GM12878 (cell line): ENCODE measurements at regions not wholly inside any gene's neighbourhood (a gene's known extent, or its start where the extent isn't known, plus 50 kb on each side); places are given as distances from the start of the nearest gene placed in this dataset.

Experiments
- ATAC-seq: fragments of 200-7000 bp; cut with Tn5 transposase; 3 replicates; pipeline ENCODE4 v1.9.1; 2020; ENCODE audit warnings: mild to moderate bottlenecking, moderate library complexity
- BruUV-seq: library from RNA; stranded (reverse); fragments of 400-500 nt; replicated peaks from 2 replicates; lab custom pipeline; 2021; lab: Mats Ljungman, UMichigan
- CTCF ChIA-PET: fragments of 300-600 bp; sonication (Branson Sonifier 250); formaldehyde crosslinking; extraction: SDS; loops from one replicate; lab custom pipeline; 2021; ENCODE audit warnings: inconsistent platforms; lab: Yijun Ruan, JAX
- POLR2A ChIA-PET: fragments of 350-600 bp; formaldehyde crosslinking; extraction: SDS; loops from one replicate; lab custom pipeline; 2021; ENCODE audit warnings: inconsistent platforms; lab: Charles Lee
- RAD21 ChIA-PET: fragments of 300-600 bp; sonication (Branson Sonifier 250); formaldehyde crosslinking; loops from one replicate; lab custom pipeline; 2023; ENCODE audit warnings: antibody characterized with exemption; ENCODE audit not compliant: unreplicated experiment; lab: Charles Lee
- SMC1A ChIA-PET: fragments of 300-600 bp; sonication (Branson Sonifier 250); formaldehyde crosslinking; loops from one replicate; lab custom pipeline; 2023; ENCODE audit not compliant: unreplicated experiment, uncharacterized antibody; lab: Charles Lee
- DNase-seq: peaks from one replicate; pipeline ENCODE4 v3.0.0-alpha.2; 2011; ENCODE audit warnings: low read depth, low spot score
- FAIRE-seq: peaks from 3 replicates; lab custom pipeline; 2011; peaks lifted over from hg19 to GRCh38; lab: Jason Lieb, UNC
- H2AFZ ChIP-seq: 2 replicates; pipeline ENCODE4 v1.6.0; 2011; ENCODE audit warnings: low read depth, low read length, control low read depth; ENCODE audit not compliant: control insufficient read depth
- H3K27ac ChIP-seq: 2 replicates; pipeline ENCODE4 v1.5.1; 2011; ENCODE audit warnings: control low read depth; ENCODE audit not compliant: control insufficient read depth, insufficient read depth
- H3K27me3 ChIP-seq, 2 experiments: replicated peaks in 1 of 2; 2 replicates each; pipeline versions ENCODE4 v1.6.0 to v1.6.1; 2011; ENCODE audit warnings: low read length in 1 of 2; ENCODE audit not compliant: control insufficient read depth in 2 of 2, insufficient read depth in 2 of 2
- H3K36me3 ChIP-seq, 2 experiments: 2 replicates each; pipeline ENCODE4 v1.5.1; 2011; ENCODE audit warnings: low read length in 1 of 2; ENCODE audit not compliant: control insufficient read depth in 2 of 2, insufficient read depth in 2 of 2
- H3K4me1 ChIP-seq: 2 replicates; pipeline ENCODE4 v1.6.1; 2011; ENCODE audit warnings: mild to moderate bottlenecking, low read length, moderate library complexity, mixed read lengths; ENCODE audit not compliant: control insufficient read depth, insufficient read depth
- H3K4me2 ChIP-seq: 2 replicates; pipeline ENCODE4 v1.6.0; 2011; ENCODE audit warnings: control low read depth; ENCODE audit not compliant: control insufficient read depth, insufficient read depth
- H3K4me3 ChIP-seq: fragments of 200-600 bp; sonication (generic); 2 replicates; pipeline ENCODE4 v1.5.1; 2016
- H3K79me2 ChIP-seq: 2 replicates; pipeline ENCODE4 v1.6.0; 2011; ENCODE audit warnings: low read length; ENCODE audit not compliant: control insufficient read depth, insufficient read depth
- H3K9ac ChIP-seq: 2 replicates; pipeline ENCODE4 v1.8.0; 2011; ENCODE audit warnings: low read length, control low read depth, mixed read lengths; ENCODE audit not compliant: control insufficient read depth, insufficient read depth
- H3K9me3 ChIP-seq: replicated peaks from 3 replicates; pipeline ENCODE4 v1.5.1; 2011; ENCODE audit warnings: mild to moderate bottlenecking, low read length; ENCODE audit not compliant: control insufficient read depth, insufficient read depth
- H4K20me1 ChIP-seq: 2 replicates; pipeline ENCODE4 v1.6.0; 2011; ENCODE audit not compliant: control insufficient read depth, insufficient read depth
- BCL11A ChIP-seq: IDR thresholded peaks from 2 replicates; pipeline ENCODE4 v1.6.1; 2011; ENCODE audit warnings: low read depth, low read length
- CEBPB ChIP-seq, 2 experiments: fragments of 150-350 bp in 1 of 2; IDR thresholded peaks; 2 replicates each; pipeline ENCODE4 v1.6.1; 2012 to 2014; ENCODE audit warnings: low read depth in 2 of 2, low read length in 2 of 2, borderline replicate concordance in 1 of 2, inconsistent platforms in 1 of 2
- LARP7 ChIP-seq: fragments of 450-650 bp; IDR thresholded peaks from 2 replicates; pipeline ENCODE4 v1.6.1; 2017; ENCODE audit warnings: mild to moderate bottlenecking
- SMAD5 ChIP-seq: IDR thresholded peaks from 2 replicates; pipeline ENCODE4 v1.6.1; 2016; ENCODE audit warnings: antibody characterized with exemption, low read depth
- ZNF24 ChIP-seq: fragments of 450-650 bp; IDR thresholded peaks from 2 replicates; pipeline ENCODE4 v1.6.1; 2017; ENCODE audit warnings: antibody characterized with exemption, mild to moderate bottlenecking
- WGBS: methylation state at CpG from one replicate; pipeline ENCODE4 v1.1.6; 2016; ENCODE audit warnings: low lambda C conversion rate; ENCODE audit not compliant: insufficient replicate concordance, insufficient coverage; ENCODE audit errors: missing lambda C conversion rate; 5-methylcytosine and 5-hydroxymethylcytosine counted together
- in situ Hi-C: fragments of 300-500 bp; cut with MboI; formaldehyde crosslinking; loops from 9 replicates; pipeline ENCODE4 v1.14.3; 2018; ENCODE audit warnings: mixed read lengths
- intact Hi-C: fragments of 100-400 bp; cut with micrococcal nuclease; formaldehyde crosslinking; loops from one replicate; pipeline ENCODE4 v1.14.2; 2022; ENCODE audit not compliant: unreplicated experiment
- TF ChIP-seq, protein P1 (sequence below): fragments of 150-350 bp; IDR thresholded peaks from 2 replicates; pipeline ENCODE4 v1.6.1; 2014; ENCODE audit warnings: mild to moderate bottlenecking, low read depth, low read length
- TF ChIP-seq, protein P2 (sequence below): fragments of 450-650 bp; IDR thresholded peaks from 2 replicates; pipeline ENCODE4 v1.6.1; 2017; ENCODE audit warnings: borderline replicate concordance
- TF ChIP-seq, protein P3 (sequence below): fragments of 450-650 bp; IDR thresholded peaks from 2 replicates; pipeline ENCODE4 v1.6.1; 2014; ENCODE audit warnings: mild to moderate bottlenecking
- TF ChIP-seq, protein P4 (sequence below), 3 experiments: IDR thresholded peaks in 2 of 3; conservative IDR thresholded peaks in 1 of 3; 2 replicates each; pipeline ENCODE4 v1.5.1; 2011; ENCODE audit warnings: low read depth in 3 of 3, low read length in 3 of 3, mild to moderate bottlenecking in 3 of 3, control low read depth in 2 of 3, moderate library complexity in 2 of 3, inconsistent platforms in 1 of 3, mixed read lengths in 1 of 3; ENCODE audit not compliant: control insufficient read depth in 2 of 3, insufficient read depth in 1 of 3; ENCODE audit errors: extremely low read depth in 1 of 3
- TF ChIP-seq, protein P5 (sequence below): fragments of 450-650 bp; IDR thresholded peaks from 2 replicates; pipeline ENCODE4 v1.6.1; 2017; ENCODE audit warnings: mild to moderate bottlenecking, moderate library complexity

DNA sequence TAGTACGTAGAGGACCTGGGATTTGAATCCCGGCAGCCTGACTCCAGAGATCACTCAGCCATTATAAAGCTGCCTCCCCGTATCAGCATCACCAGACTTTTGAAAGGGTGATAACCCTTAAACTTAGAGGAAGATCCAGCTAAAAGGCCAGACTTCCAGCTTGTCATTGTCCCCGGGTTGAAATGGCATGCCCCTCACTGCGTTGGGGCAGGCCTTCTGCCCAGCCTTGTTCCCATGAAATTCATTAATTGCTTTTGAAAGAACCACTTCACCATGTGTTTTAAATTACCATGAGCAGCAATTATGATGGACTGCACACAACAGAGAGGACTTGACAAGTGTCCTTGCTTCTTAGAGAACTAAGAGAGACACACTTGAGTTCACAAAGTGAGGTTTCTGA, 269.6 kb upstream of the CRY1 start (continued):
- TF ChIP-seq, protein P1, sequence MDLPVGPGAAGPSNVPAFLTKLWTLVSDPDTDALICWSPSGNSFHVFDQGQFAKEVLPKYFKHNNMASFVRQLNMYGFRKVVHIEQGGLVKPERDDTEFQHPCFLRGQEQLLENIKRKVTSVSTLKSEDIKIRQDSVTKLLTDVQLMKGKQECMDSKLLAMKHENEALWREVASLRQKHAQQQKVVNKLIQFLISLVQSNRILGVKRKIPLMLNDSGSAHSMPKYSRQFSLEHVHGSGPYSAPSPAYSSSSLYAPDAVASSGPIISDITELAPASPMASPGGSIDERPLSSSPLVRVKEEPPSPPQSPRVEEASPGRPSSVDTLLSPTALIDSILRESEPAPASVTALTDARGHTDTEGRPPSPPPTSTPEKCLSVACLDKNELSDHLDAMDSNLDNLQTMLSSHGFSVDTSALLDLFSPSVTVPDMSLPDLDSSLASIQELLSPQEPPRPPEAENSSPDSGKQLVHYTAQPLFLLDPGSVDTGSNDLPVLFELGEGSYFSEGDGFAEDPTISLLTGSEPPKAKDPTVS, result no peak
- no peak for TF ChIP-seq CEBPB (IDR thresholded peaks at IDR 0.05; ENCODE audit: borderline replicate concordance in 1 of 2, low read depth in 2 of 2, low read length in 2 of 2)
- TF ChIP-seq, protein P2, sequence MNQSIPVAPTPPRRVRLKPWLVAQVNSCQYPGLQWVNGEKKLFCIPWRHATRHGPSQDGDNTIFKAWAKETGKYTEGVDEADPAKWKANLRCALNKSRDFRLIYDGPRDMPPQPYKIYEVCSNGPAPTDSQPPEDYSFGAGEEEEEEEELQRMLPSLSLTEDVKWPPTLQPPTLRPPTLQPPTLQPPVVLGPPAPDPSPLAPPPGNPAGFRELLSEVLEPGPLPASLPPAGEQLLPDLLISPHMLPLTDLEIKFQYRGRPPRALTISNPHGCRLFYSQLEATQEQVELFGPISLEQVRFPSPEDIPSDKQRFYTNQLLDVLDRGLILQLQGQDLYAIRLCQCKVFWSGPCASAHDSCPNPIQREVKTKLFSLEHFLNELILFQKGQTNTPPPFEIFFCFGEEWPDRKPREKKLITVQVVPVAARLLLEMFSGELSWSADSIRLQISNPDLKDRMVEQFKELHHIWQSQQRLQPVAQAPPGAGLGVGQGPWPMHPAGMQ, result no peak
- TF ChIP-seq, protein P3, sequence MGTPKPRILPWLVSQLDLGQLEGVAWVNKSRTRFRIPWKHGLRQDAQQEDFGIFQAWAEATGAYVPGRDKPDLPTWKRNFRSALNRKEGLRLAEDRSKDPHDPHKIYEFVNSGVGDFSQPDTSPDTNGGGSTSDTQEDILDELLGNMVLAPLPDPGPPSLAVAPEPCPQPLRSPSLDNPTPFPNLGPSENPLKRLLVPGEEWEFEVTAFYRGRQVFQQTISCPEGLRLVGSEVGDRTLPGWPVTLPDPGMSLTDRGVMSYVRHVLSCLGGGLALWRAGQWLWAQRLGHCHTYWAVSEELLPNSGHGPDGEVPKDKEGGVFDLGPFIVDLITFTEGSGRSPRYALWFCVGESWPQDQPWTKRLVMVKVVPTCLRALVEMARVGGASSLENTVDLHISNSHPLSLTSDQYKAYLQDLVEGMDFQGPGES, result no peak
- TF ChIP-seq BCL11A, result no peak
- TF ChIP-seq ZNF24, result no peak

DNA sequence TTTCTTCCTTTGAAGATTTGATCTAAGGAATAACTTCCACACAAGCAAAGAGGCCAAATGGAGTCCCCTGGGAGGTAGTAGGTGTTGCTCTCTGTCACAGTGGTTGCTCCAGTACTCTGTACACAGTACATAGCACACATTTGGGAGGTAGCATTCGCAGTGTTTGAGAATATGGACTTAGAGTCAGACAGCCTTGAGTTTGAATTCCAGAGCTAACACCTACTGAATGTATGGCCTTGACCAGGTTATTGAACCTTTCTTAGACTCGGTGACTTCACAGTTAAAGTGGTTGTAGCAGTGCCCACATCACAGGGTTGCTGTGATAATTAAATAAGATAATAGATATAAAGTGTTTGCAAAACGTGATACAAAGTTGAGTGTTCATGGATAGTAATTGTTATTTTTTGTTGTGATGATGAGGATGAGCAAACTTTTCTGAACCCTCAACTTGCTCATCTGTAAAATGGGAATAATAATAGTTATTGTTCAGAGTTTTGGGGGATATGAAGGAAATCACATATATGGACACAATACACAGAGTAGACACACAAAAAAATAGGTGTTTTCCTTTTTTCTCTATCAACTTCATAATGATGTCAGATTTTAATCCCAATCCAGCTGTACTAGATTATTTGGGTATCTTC, 271.6 kb upstream of the CRY1 start:
- Histone ChIP-seq H3K27me3 (peaks cover 0 to 8% of the 10 kb centered on the region in 2 experiments; a peak in 1 of 4 replicates), H3K36me3 (no peaks in the 10 kb centered on the region), H3K4me2 (no peak overlapping the region), H3K4me1 (0 out of 2 replicates have a peak, but pooled peaks cover 3% of the 10 kb centered on the region), H4K20me1 (no peaks in the 10 kb centered on the region), H2AFZ (no peak overlapping the region), H3K9ac (no peak overlapping the region), H3K4me3 (no peak overlapping the region), H3K27ac (no peak overlapping the region), H3K79me2 (no peaks in the 10 kb centered on the region), H3K9me3 (no peaks in the 10 kb centered on the region)
- WGBS, result 13% methylated on average over 3 of the region's 3 CpGs
- BruUV-seq, result no TSS peak
- CTCF ChIA-PET, result no interaction called here
- RAD21 ChIA-PET, result no interaction called here
- in situ Hi-C loops, result no loop called here
- POLR2A ChIA-PET, result no interaction called here
- DNase-seq (no peak), ATAC-seq (no peak), FAIRE-seq (no peak)
- SMC1A ChIA-PET, result interaction anchor here (1.3 kb wide), 1 partner anchor 9 kb away, joined by 4 read pairs; no protein-coding TSS in a partner anchor
- intact Hi-C loops, result no loop called here
- TF ChIP-seq, protein P4, sequence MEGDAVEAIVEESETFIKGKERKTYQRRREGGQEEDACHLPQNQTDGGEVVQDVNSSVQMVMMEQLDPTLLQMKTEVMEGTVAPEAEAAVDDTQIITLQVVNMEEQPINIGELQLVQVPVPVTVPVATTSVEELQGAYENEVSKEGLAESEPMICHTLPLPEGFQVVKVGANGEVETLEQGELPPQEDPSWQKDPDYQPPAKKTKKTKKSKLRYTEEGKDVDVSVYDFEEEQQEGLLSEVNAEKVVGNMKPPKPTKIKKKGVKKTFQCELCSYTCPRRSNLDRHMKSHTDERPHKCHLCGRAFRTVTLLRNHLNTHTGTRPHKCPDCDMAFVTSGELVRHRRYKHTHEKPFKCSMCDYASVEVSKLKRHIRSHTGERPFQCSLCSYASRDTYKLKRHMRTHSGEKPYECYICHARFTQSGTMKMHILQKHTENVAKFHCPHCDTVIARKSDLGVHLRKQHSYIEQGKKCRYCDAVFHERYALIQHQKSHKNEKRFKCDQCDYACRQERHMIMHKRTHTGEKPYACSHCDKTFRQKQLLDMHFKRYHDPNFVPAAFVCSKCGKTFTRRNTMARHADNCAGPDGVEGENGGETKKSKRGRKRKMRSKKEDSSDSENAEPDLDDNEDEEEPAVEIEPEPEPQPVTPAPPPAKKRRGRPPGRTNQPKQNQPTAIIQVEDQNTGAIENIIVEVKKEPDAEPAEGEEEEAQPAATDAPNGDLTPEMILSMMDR (IDR thresholded peaks at IDR 0.05 in 2 of 3, conservative IDR thresholded peaks at IDR 0.05 in 1 of 3; ENCODE audit: control insufficient read depth in 2 of 3, extremely low read depth in 1 of 3, insufficient read depth in 1 of 3, low read depth in 3 of 3, low read length in 3 of 3), result no peak
- TF ChIP-seq LARP7 (no peak), BCL11A (no peak), SMAD5 (no peak)
- TF ChIP-seq, protein P5, sequence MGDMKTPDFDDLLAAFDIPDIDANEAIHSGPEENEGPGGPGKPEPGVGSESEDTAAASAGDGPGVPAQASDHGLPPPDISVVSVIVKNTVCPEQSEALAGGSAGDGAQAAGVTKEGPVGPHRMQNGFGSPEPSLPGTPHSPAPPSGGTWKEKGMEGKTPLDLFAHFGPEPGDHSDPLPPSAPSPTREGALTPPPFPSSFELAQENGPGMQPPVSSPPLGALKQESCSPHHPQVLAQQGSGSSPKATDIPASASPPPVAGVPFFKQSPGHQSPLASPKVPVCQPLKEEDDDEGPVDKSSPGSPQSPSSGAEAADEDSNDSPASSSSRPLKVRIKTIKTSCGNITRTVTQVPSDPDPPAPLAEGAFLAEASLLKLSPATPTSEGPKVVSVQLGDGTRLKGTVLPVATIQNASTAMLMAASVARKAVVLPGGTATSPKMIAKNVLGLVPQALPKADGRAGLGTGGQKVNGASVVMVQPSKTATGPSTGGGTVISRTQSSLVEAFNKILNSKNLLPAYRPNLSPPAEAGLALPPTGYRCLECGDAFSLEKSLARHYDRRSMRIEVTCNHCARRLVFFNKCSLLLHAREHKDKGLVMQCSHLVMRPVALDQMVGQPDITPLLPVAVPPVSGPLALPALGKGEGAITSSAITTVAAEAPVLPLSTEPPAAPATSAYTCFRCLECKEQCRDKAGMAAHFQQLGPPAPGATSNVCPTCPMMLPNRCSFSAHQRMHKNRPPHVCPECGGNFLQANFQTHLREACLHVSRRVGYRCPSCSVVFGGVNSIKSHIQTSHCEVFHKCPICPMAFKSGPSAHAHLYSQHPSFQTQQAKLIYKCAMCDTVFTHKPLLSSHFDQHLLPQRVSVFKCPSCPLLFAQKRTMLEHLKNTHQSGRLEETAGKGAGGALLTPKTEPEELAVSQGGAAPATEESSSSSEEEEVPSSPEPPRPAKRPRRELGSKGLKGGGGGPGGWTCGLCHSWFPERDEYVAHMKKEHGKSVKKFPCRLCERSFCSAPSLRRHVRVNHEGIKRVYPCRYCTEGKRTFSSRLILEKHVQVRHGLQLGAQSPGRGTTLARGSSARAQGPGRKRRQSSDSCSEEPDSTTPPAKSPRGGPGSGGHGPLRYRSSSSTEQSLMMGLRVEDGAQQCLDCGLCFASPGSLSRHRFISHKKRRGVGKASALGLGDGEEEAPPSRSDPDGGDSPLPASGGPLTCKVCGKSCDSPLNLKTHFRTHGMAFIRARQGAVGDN, result no peak
